Testis (tissue), 2 donors: ENCODE measurements at regions not wholly inside any gene's neighbourhood (a gene's known extent, or its start where the extent isn't known, plus 50 kb on each side); places are given as distances from the start of the nearest gene placed in this dataset.

ENCODE experiments used
- DNase-seq: peaks from one replicate; pipeline ENCODE4 v3.0.0-alpha.2; 2019
- H3K27ac ChIP-seq, 2 donors: fragments of 200-600 bp; sonication (generic); one replicate each; pipeline ENCODE4 v1.5.1; 2019
- H3K27me3 ChIP-seq: fragments of 200-600 bp; sonication (generic); one replicate; pipeline ENCODE4 v1.5.1; 2019
- H3K36me3 ChIP-seq: fragments of 200-600 bp; sonication (generic); one replicate; pipeline ENCODE4 v1.5.1; 2017; ENCODE audit warnings: low read depth; ENCODE audit errors: missing control alignments
- H3K4me1 ChIP-seq: fragments of 200-600 bp; sonication (generic); one replicate; pipeline ENCODE4 v1.5.1; 2019
- H3K4me3 ChIP-seq, 2 donors: fragments of 200-600 bp; sonication (generic); one replicate each; pipeline ENCODE4 v1.5.1; 2017 to 2019
- H3K9me3 ChIP-seq: fragments of 200-600 bp; sonication (generic); one replicate; pipeline ENCODE4 v1.5.1; 2017
- POLR2A ChIP-seq: fragments of 450-650 bp; IDR thresholded peaks from one replicate; pipeline ENCODE4 v1.6.1; 2017; ENCODE audit warnings: antibody characterized with exemption, mild to moderate bottlenecking, moderate library complexity
- WGBS, 2 donors: methylation state at CpG; one replicate each; pipeline ENCODE4 v1.1.5; 2018; 5-methylcytosine and 5-hydroxymethylcytosine counted together
- intact Hi-C: fragments of 100-400 bp; cut with DNase I; formaldehyde crosslinking; loops from one replicate; pipeline ENCODE4 v1.15.1; 2023; ENCODE audit warnings: low total_unique reads
- TF ChIP-seq, protein P1 (sequence below), 3 experiments: fragments of 450-650 bp in 2 of 3; fragments of 200-600 bp in 1 of 3; sonication (generic) in 1 of 3; IDR thresholded peaks; one replicate each; pipeline ENCODE4 v1.5.1; 2016 to 2019; ENCODE audit warnings: antibody characterized with exemption in 3 of 3, mild to moderate bottlenecking in 2 of 3, moderate library complexity in 1 of 3

- no peak for DNase-seq
- no peaks in the 10 kb centered on the region for H3K36me3 ChIP-seq
- H3K9me3 ChIP-seq = no peaks in the 10 kb centered on the region
- H3K4me3 ChIP-seq = no peak overlapping the region
- intact Hi-C loops = no loop called here
- no peak for TF ChIP-seq POLR2A
- TF ChIP-seq, protein P1, sequence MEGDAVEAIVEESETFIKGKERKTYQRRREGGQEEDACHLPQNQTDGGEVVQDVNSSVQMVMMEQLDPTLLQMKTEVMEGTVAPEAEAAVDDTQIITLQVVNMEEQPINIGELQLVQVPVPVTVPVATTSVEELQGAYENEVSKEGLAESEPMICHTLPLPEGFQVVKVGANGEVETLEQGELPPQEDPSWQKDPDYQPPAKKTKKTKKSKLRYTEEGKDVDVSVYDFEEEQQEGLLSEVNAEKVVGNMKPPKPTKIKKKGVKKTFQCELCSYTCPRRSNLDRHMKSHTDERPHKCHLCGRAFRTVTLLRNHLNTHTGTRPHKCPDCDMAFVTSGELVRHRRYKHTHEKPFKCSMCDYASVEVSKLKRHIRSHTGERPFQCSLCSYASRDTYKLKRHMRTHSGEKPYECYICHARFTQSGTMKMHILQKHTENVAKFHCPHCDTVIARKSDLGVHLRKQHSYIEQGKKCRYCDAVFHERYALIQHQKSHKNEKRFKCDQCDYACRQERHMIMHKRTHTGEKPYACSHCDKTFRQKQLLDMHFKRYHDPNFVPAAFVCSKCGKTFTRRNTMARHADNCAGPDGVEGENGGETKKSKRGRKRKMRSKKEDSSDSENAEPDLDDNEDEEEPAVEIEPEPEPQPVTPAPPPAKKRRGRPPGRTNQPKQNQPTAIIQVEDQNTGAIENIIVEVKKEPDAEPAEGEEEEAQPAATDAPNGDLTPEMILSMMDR (IDR thresholded peaks at IDR 0.05) = no peak
- WGBS, 2 donors = 49 to 50% methylated on average over 2 of the region's 2 CpGs
- no peaks in the 10 kb centered on the region for H3K4me1 ChIP-seq
- no peak overlapping the region for H3K27ac ChIP-seq
- no peaks in the 10 kb centered on the region for H3K27me3 ChIP-seq
Observed at GRCh38 chr18:23333827-23334226, 119.3 kb upstream of the RIOK3 start.

DNA sequence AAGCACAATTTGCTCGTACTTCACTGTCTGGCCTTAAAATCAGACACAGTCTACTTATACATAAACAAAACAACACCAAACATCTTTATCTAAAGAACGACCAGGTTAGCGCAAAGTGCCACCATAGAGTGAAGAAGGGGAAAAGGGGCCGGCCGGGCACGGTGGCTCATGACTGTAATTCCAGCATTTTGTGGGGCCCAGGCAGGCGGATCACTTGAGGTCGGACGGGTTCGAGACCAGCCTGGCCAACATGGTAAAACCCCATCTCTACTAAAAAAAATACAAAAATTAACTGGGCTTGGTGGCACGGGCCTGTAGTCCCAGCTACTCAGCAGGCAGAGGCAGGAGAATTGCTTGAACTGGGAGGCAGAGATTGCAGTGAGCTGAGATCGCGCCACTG, 118.5 kb upstream of the RIOK3 start:
- Histone ChIP-seq H3K27ac (no peak overlapping the region), H3K27me3 (no peaks in the 10 kb centered on the region), H3K4me3 (no peak overlapping the region), H3K4me1 (no peaks in the 10 kb centered on the region), H3K9me3 (no peaks in the 10 kb centered on the region), H3K36me3 (no peaks in the 10 kb centered on the region)
- WGBS, 2 donors = 96 to 97% methylated on average over 13 of the region's 13 CpGs
- DNase-seq = no peak
- TF ChIP-seq, protein P1 (IDR thresholded peaks at IDR 0.05) = no peak
- TF ChIP-seq POLR2A = no peak
- intact Hi-C loops = no loop called here

GRCh38 chr18:23336101-23336500, 117.0 kb upstream of the RIOK3 start:
- Histone ChIP-seq H3K4me1 (no peaks in the 10 kb centered on the region), H3K27ac (no peak overlapping the region), H3K27me3 (no peaks in the 10 kb centered on the region), H3K9me3 (no peaks in the 10 kb centered on the region), H3K36me3 (no peaks in the 10 kb centered on the region), H3K4me3 (no peak overlapping the region)
- DNase-seq = no peak
- intact Hi-C loops = no loop called here
- TF ChIP-seq, protein P1 (IDR thresholded peaks at IDR 0.05) = no peak
- no peak for TF ChIP-seq POLR2A
- 63 to 66% methylated on average over 6 of the region's 6 CpGs for WGBS, 2 donors

DNA sequence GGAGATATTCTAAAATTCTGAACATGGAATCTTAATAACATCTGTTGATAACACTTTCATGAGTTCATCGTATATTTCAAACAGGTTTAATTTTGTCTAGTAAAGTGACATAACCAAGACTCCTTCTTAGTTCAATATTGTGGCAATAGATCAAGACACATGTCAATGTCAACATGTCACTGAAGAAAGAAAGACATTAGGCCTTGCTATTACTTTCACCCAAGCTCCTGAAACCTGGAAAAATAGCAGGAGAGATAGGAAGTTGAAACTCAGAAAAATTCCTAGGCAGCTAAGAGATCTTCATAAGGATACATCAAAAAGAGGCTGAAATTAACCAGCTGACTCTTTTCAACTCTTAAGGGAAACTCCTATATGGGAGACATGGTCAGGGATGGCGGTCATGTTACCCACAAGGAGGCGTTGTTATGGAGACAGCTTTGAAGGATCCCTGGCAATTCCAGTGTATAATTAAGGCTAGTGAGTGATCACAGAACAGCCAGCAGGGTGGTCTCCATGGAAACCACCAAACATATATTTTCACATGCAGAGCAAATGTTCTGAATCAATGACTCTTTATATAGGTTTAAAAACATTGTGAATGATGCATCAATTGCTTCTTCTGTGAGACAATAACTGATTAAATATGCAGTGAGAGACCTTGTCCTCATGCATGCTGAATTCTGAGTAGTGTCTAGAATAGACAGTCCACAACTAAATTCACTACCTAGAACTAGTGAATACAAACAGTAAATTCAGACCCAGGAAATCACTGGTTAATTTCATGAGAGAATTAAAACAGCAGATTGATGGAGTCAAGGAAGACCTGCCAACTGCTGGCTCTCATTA, 115.3 kb upstream of the RIOK3 start:
- Histone ChIP-seq H3K27me3 (no peaks in the 10 kb centered on the region), H3K4me3 (no peak overlapping the region), H3K9me3 (no peaks in the 10 kb centered on the region), H3K27ac (no peak overlapping the region), H3K36me3 (no peaks in the 10 kb centered on the region), H3K4me1 (no peaks in the 10 kb centered on the region)
- DNase-seq = no peak
- intact Hi-C loops = no loop called here
- TF ChIP-seq, protein P1 (IDR thresholded peaks at IDR 0.05) = no peak
- no peak for TF ChIP-seq POLR2A
- 92 to 95% methylated on average over 3 of the region's 3 CpGs for WGBS, 2 donors

GRCh38 chr18:23340661-23341060, 112.4 kb upstream of the RIOK3 start:
- H3K27me3 ChIP-seq = no peaks in the 10 kb centered on the region
- no peak for DNase-seq
- intact Hi-C loops = no loop called here
- H3K27ac ChIP-seq = no peak overlapping the region
- no peaks in the 10 kb centered on the region for H3K9me3 ChIP-seq
- no peak overlapping the region for H3K4me3 ChIP-seq
- H3K4me1 ChIP-seq = no peaks in the 10 kb centered on the region
- H3K36me3 ChIP-seq = no peaks in the 10 kb centered on the region
- TF ChIP-seq, protein P1 (IDR thresholded peaks at IDR 0.05) = no peak
- TF ChIP-seq POLR2A = no peak
- WGBS, 2 donors = 88 to 96% methylated on average over 9 of the region's 9 CpGs
